HL-60/S4 treated with retinoic acid at 250 ng/mL for 4 days and 3 days (cell line): ENCODE measurements at regions not wholly inside any gene's neighbourhood (a gene's known extent, or its start where the extent isn't known, plus 50 kb on each side); places are given as distances from the start of the nearest gene placed in this dataset.
"Not testable (repeated sequence)": the region's sequence is repeated elsewhere in the genome, so short reads cannot be mapped to it uniquely, and the experiment has no call there.

Experiments used
- in situ Hi-C: fragments of 300-500 bp; cut with MboI; formaldehyde crosslinking; loops from 2 replicates; pipeline ENCODE4 v1.7.0; 2022; ENCODE audit warnings: low sequenced_read_pairs

- in situ Hi-C loops: loop anchor here (10.0 kb wide), 1 partner anchor 655 kb away; no protein-coding TSS in a partner anchor
Measured at GRCh38 chr1:181169281-181169865, 80.9 kb downstream of the IER5 start.

- in situ Hi-C loops: no loop called here
Measured at GRCh38 chr1:181170194-181170593, 81.7 kb downstream of the IER5 start.

GRCh38 chr1:181172082-181172481 lies 83.6 kb downstream of the IER5 start:
- in situ Hi-C loops: no loop called here

GRCh38 chr1:181173761-181174447 lies 85.4 kb downstream of the IER5 start:
- in situ Hi-C loops: no loop called here

- in situ Hi-C loops: no loop called here
Measured at GRCh38 chr1:181174861-181175260, 86.4 kb downstream of the IER5 start.

GRCh38 chr1:181175356-181175910 lies 86.9 kb downstream of the IER5 start:
- in situ Hi-C loops: no loop called here

GRCh38 chr1:181175955-181176354 lies 87.5 kb downstream of the IER5 start:
- in situ Hi-C loops: no loop called here

- in situ Hi-C loops: no loop called here
Measured at GRCh38 chr1:181178241-181178879, 89.9 kb downstream of the IER5 start.

GRCh38 chr1:181179279-181179986 lies 90.9 kb downstream of the IER5 start:
- in situ Hi-C loops: no loop called here

- in situ Hi-C loops: no loop called here
Measured at GRCh38 chr1:181179987-181180365, 91.5 kb downstream of the IER5 start.

GRCh38 chr1:181180407-181181031 lies 92.0 kb downstream of the IER5 start:
- in situ Hi-C loops: no loop called here

- in situ Hi-C loops: no loop called here
Measured at GRCh38 chr1:181181792-181182585, 93.5 kb downstream of the IER5 start.

- in situ Hi-C loops: no loop called here
Measured at GRCh38 chr1:181184621-181185020, 96.1 kb downstream of the IER5 start.

- in situ Hi-C loops: no loop called here
Measured at GRCh38 chr1:181185461-181185860, 97.0 kb downstream of the IER5 start.

- in situ Hi-C loops: not testable (repeated sequence)
Measured at GRCh38 chr1:181186133-181186532, 97.6 kb downstream of the IER5 start.

- in situ Hi-C loops: no loop called here
Measured at GRCh38 chr1:181187337-181188126, 99.0 kb downstream of the IER5 start.

GRCh38 chr1:181189245-181189644 lies 100.7 kb downstream of the IER5 start:
- in situ Hi-C loops: no loop called here

GRCh38 chr1:181189691-181190363 lies 101.3 kb downstream of the IER5 start:
- in situ Hi-C loops: no loop called here
